ENCODE measurements at regions not wholly inside any gene's neighbourhood (a gene's known extent, or its start where the extent isn't known, plus 50 kb on each side); places are given as distances from the start of the nearest gene placed in this dataset.

DNA sequence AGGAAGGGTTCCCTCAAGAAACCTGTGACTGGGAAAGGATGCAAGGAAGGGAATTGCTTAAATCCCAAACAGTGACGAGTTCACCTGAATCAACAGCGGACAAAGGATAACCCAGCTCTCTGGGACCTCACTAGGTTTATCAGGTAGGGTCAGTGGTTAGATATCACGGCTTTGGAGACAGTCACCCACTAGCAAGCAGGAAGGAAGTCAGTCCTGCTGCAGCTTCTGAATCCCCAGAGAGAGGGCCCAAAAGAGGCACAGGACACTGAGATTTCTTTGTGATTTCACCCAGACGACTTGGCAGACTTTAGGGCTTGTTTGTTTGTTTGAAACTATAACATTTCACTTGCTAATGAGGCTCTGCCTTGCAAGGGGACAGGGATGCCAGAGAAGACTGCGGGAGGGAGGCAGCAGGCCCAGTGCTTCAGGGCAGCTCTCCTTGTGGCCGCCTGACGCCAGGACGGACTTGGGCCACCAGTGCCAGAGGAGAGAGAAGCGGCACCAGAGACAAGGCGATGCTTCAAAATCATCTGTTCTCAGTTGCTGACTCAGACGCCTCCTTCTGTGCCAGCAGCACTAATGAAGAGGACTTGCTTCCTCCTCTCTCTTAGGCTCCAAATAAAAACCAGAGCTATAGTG, 275.6 kb upstream of the SLC30A5 start:
- ATAC-seq (peak; percentile 52 to 79 (median 66)), DNase-seq (no peak)
- intact Hi-C loops (cut with DNase I): loop anchor here in 1 of 2 donors (5.0 kb wide), 1 partner anchor 526 kb away; no protein-coding TSS in a partner anchor
- H3K4me1 ChIP-seq: no peaks in the 10 kb centered on the region
- H3K27me3 ChIP-seq (ENCODE audit: insufficient read depth in 3 of 3, low read length in 2 of 3): no peaks in the 10 kb centered on the region
- no peaks in the 10 kb centered on the region for H3K9me3 ChIP-seq
- WGBS, 3 donors: 58 to 75% (median 62%) methylated on average over 11 of the region's 11 CpGs
- H3K36me3 ChIP-seq (ENCODE audit: insufficient read depth in 1 of 2, low read depth in 1 of 2): no peaks in the 10 kb centered on the region
- TF ChIP-seq, protein P1, sequence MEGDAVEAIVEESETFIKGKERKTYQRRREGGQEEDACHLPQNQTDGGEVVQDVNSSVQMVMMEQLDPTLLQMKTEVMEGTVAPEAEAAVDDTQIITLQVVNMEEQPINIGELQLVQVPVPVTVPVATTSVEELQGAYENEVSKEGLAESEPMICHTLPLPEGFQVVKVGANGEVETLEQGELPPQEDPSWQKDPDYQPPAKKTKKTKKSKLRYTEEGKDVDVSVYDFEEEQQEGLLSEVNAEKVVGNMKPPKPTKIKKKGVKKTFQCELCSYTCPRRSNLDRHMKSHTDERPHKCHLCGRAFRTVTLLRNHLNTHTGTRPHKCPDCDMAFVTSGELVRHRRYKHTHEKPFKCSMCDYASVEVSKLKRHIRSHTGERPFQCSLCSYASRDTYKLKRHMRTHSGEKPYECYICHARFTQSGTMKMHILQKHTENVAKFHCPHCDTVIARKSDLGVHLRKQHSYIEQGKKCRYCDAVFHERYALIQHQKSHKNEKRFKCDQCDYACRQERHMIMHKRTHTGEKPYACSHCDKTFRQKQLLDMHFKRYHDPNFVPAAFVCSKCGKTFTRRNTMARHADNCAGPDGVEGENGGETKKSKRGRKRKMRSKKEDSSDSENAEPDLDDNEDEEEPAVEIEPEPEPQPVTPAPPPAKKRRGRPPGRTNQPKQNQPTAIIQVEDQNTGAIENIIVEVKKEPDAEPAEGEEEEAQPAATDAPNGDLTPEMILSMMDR (IDR thresholded peaks at IDR 0.05): peak; percentile 7
- H3K4me3 ChIP-seq: no peak overlapping the region
- H3K27ac ChIP-seq: peak overlapping the region; percentile 44

DNA sequence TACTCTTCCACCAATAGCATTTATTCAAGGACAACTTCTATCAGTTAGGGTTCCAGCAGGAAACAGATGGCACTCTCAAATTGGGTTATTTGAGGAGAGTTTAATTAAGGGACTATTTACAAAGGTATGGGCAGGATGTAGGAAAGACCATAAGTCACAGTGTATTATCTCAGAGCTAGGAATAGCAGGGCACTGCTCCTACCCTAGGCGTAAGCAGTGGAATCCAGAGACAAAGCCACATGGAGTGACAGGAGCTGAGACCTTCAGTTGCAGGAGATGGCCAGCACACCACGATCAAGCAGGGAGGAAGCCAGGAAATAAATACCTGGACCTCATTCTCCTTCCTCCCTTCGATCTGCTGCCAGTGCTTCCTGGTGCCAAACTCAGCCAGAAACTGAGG, 274.9 kb upstream of the SLC30A5 start:
- H3K36me3 ChIP-seq (ENCODE audit: insufficient read depth in 1 of 2, low read depth in 1 of 2): no peaks in the 10 kb centered on the region
- H3K4me3 ChIP-seq: no peak overlapping the region
- no peaks in the 10 kb centered on the region for H3K9me3 ChIP-seq
- H3K4me1 ChIP-seq: no peaks in the 10 kb centered on the region
- ATAC-seq: peak in 3 of 4 donors; percentile 49 to 74 (median 69)
- WGBS, 3 donors: 24 to 33% (median 28%) methylated on average over 3 of the region's 3 CpGs
- no peaks in the 10 kb centered on the region for H3K27me3 ChIP-seq (ENCODE audit: insufficient read depth in 3 of 3, low read length in 2 of 3)
- DNase-seq: no peak
- intact Hi-C loops (cut with DNase I): loop anchor here in 1 of 2 donors (5.0 kb wide), 1 partner anchor 527 kb away; no protein-coding TSS in a partner anchor
- H3K27ac ChIP-seq: peak overlapping the region; percentile 44
- TF ChIP-seq, protein P1 (IDR thresholded peaks at IDR 0.05): no peak

DNA sequence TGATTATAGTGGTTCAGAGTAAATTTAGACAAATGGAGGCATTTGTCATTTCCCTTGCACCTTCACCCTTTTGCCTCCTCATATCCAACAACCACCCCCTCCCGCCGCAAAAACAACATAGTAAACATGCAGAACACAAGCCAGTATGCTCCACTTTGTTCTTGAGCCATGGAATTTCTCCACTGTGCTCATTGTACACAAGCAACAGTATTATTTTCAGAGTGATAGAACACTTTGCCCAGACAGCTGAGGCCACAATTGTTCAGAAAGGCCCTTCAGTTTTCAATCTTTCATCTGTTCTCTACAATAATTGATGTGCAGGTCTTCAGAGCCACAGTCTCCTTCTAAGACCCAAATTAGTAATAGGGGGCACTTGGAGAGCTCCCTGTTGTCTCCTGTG, 272.8 kb upstream of the SLC30A5 start:
- Histone ChIP-seq H3K36me3 (ENCODE audit: insufficient read depth in 1 of 2, low read depth in 1 of 2) (no peaks in the 10 kb centered on the region), H3K27me3 (ENCODE audit: insufficient read depth in 3 of 3, low read length in 2 of 3) (no peaks in the 10 kb centered on the region), H3K4me3 (no peak overlapping the region), H3K9me3 (no peaks in the 10 kb centered on the region), H3K4me1 (no peaks in the 10 kb centered on the region), H3K27ac (peak overlapping the region; percentile 56)
- TF ChIP-seq, protein P1 (IDR thresholded peaks at IDR 0.05): no peak
- ATAC-seq (no peak), DNase-seq (no peak)
- intact Hi-C loops (cut with DNase I): no loop called here
- WGBS, 3 donors: 48 to 60% (median 54%) methylated on average over 2 of the region's 2 CpGs

DNA sequence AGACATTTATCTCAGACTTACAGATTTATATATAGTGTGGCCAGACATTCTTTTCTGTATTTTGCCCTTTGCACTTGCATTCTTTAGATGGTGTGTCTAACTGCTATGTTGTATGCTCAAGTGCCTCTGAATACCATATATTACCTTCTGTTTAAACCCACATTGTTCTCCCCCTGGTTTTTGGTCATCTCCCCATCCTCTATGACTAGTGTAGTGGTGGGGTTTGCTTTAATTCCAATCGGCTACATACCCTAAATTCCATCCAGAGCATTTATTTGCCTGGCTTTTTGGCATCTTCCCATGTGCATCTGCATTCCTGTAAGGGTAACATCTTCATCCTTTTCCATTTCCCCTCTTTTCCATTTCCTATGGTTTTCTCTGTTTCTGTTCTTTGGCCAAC, 271.0 kb upstream of the SLC30A5 start:
- no peaks in the 10 kb centered on the region for H3K9me3 ChIP-seq
- no peaks in the 10 kb centered on the region for H3K36me3 ChIP-seq (ENCODE audit: insufficient read depth in 1 of 2, low read depth in 1 of 2)
- ATAC-seq (no peak), DNase-seq (no peak)
- TF ChIP-seq, protein P1 (IDR thresholded peaks at IDR 0.05): no peak
- H3K4me1 ChIP-seq: no peaks in the 10 kb centered on the region
- H3K4me3 ChIP-seq: no peak overlapping the region
- 57 to 80% (median 66%) methylated on average over 1 of the region's 1 CpG for WGBS, 3 donors
- no peak overlapping the region for H3K27ac ChIP-seq
- intact Hi-C loops (cut with DNase I): no loop called here
- H3K27me3 ChIP-seq (ENCODE audit: insufficient read depth in 3 of 3, low read length in 2 of 3): no peaks in the 10 kb centered on the region

DNA sequence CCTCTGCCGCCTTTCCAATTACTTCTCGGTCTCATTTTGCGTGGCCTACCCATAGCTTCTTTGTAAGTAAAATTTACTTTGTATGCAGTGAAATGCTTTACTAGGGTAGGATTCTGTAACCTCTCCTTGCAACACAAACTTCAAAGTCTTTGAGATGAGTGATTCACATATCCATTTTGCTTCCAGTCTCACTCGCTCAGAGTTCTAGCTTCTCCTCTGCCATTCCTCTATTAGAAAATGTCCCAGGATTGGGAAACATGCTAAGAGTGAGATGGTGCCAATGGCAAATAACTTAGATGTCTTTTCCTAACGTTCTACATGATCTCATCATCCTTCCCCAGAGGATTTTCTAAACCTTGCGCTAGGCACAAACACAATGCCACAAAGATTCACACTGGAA, 270.5 kb upstream of the SLC30A5 start:
- intact Hi-C loops (cut with DNase I): no loop called here
- ATAC-seq: no peak
- WGBS, 3 donors: 78 to 83% (median 79%) methylated on average over 6 of the region's 6 CpGs
- Histone ChIP-seq H3K4me3 (no peak overlapping the region), H3K9me3 (no peaks in the 10 kb centered on the region), H3K4me1 (no peaks in the 10 kb centered on the region), H3K36me3 (ENCODE audit: insufficient read depth in 1 of 2, low read depth in 1 of 2) (no peaks in the 10 kb centered on the region), H3K27ac (no peak overlapping the region), H3K27me3 (ENCODE audit: insufficient read depth in 3 of 3, low read length in 2 of 3) (no peaks in the 10 kb centered on the region)
- DNase-seq: no peak
- TF ChIP-seq, protein P1 (IDR thresholded peaks at IDR 0.05): no peak
